Activated naive CD4-positive, alpha-beta T cell treated with anti-CD3 and anti-CD28 coated beads, Interleukin-2, amount 50 U/mL, for 16 hours (primary cell): ENCODE measurements at regions not wholly inside any gene's neighbourhood (a gene's known extent, or its start where the extent isn't known, plus 50 kb on each side); places are given as distances from the start of the nearest gene placed in this dataset.

Source experiments
- DNase-seq: peaks from one replicate; pipeline ENCODE4 v3.0.0-alpha.2; 2020

DNA sequence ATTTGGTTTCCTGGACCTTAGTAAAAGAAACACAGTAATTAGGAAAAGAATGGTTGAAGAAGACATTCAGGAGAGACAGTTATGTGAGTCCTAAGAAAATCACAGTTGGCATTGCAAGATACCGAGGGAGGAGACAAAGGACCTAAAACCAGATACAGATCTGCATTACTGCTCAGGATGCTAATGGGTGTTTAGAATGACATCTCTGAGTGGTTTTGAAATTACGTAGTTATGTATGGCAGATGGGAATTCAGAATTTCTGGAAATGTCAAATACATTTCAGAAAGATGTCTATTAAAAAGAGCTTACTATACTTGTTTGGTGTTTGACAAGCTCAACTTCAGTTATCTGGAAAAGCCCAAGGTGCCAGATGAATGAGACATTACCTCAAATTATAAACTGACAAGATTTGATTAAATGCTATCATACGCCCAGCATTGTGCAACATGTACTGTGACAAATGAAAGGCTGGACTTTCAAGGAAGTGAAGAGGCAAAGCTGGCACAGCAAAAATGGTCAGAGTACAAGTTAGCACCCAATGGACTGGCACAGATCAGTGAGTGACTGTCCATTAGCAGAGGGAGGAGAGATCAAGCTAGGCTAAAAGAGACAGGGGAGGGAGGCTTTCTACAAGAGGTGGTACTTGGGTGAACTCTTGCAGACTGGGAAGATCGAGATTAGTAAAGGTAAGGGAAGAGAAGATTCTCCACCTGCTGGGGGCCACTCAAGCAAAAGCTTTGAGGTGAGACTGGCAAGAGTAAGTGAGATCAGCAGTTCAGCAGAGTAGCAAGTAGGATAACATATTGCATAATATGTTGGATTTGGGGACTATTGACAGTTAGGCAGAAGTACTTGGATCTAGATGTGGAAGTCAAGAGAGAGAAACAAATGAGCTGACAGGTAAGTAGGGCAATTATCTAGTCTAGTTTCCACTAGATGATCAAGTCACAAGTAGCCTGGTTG lies 168.9 kb downstream of the CYRIA start:
- DNase-seq = no peak

DNA sequence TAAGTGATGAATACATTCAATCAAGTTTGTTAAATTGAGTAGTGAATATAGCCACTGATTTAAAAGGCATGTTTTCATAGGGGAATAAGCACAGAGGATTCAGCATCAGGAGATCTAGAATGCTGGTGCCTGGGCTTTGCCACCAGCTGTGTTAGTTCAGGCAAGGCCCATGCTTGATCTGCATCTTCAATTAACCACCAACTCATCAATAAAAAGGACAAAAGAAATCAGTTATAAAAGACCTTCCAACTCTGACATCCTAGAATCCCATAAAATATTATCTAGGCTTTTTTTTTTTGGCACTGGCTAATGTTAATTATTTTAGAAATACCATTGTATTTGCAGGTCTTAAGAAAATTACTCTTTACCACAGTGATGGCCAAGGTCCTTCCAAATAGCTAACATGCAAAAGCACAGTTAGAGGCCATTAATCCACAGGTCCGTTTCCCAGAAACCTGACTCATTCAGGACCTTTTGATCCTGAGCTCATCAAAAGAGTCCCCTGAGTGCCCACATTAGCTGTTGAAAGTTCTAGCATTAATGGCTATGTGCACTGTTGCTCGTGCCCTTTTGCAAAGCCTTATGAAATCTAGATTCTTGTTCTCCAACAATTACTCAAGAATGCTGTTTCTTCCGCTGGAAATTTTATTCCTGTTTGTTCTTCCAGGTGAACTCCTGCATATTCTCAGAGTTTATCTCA lies 170.0 kb downstream of the CYRIA start:
- no peak for DNase-seq

DNA sequence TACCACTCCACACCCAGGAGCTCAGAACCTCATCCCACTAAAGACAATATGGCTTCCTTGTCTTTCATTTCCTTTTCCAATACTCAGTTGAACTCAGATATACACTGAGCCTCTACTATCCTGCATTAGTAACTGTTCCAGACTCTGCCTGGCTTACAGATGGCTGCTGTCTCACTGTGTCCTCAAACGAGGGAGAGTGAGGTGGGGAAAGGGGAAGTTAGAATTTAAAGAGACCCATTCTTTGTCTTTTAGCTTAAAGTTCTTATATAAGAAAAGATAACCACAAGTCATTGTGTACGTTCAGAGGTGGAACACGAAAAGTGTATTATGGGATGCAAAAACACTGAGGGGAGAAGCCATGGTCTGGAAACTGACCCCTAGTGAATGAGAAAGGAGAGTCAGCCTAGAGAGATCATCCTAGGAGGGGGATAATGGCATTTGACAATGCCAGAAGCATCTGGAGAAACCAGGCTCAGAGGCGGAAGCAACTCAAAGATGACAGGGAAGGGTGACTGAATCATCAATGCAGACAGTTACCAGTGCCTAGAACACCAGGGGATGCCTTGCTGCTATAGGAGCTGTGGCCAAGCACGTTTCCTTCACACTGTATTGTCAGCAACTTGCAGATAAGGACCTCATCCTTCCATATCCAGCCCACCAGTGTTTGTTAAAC lies 170.7 kb downstream of the CYRIA start:
- DNase-seq = no peak

DNA sequence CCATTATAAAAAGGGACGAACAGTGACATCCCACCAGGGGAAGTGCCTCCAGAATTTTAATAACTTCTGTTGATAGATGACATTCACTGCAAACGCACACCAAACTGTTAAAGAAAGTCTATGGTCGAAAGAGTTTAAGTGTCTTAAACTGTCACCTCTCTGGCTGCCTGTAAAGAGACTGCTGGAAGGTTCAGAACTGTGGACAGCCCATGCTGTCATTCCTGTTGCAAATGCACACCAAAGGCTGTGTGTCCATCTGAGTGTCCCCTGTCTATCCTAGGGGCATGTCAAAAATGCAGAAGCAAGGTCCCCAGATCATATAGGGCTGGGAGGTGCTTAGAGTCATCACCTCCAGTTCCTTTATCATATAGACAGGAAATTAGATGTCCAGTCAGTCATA lies 171.8 kb downstream of the CYRIA start:
- no peak for DNase-seq

DNA sequence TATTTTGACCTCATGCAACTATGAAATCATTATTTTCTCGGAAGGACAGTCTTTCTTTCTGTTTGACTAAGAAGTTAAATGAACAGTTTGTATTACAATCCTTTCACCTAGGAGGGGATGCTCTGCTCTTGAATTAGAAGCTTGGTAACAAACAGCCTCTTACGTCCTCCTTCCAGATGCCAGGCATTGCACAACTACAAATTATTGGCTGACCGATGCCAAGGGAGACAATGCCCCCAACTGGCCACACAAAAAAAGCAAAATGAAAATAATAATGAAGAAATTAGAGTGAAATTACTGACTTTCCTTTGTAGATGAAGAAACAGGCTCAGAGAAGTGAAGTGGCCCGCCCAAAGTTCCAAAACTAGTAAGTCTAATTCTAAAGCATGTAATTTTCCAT lies 177.9 kb downstream of the CYRIA start:
- no peak for DNase-seq

DNA sequence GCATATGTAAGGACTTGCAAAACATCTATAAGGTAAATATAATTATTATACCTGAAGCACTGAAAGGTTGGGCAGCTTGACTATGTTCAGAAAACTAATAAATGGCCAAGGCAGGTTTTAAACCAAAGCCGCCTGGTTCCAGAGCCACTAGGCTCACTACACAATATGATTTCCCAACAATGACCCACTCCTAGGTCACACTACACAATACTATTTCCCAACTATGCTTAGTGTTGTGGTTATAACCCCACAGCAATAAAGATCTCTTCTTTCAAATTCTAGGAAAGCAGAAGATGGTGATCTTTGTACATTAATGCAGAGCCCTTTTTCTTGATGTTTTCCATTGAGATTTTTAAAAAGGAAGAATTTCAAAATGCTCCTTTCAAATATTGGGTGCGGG lies 180.4 kb downstream of the CYRIA start:
- DNase-seq = no peak

DNA sequence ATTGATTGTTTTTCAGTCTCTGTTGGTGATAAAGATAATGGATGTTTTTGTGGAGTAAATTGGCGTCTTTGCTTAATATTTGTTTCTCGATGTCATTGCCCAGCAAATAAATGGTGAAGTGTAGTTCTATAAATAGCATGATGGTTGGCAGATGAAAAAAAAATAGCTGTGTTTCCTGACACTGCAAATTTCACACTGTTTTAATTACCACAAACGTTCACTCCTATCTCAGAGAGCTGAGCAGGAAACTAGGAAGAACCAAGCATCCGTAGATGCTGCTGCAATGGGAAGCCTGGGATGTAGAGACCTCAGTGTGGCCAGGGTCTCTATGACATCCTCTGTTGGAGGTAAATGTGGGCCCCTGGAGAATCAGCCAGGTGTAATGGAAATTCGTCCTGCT lies 183.2 kb downstream of the CYRIA start:
- DNase-seq = no peak

DNA sequence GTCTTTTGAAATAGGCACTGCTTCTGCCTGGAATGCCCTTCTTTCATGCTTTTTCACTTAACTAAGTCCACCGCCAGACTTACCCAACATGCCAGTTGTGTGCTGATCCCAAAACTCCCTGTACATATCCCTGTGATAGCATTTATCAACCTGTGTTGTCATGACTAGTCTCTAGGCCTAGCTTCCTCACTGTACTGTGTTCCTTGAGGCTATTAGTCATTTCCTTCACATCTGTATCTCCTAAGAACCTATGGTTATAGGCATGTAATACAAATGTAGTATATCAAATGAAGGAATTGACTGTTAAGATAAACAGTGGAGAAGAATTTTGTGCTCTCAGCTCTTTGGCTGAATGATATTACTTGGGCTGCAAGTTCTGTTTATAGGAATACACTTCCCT lies 184.3 kb downstream of the CYRIA start:
- DNase-seq = no peak

DNA sequence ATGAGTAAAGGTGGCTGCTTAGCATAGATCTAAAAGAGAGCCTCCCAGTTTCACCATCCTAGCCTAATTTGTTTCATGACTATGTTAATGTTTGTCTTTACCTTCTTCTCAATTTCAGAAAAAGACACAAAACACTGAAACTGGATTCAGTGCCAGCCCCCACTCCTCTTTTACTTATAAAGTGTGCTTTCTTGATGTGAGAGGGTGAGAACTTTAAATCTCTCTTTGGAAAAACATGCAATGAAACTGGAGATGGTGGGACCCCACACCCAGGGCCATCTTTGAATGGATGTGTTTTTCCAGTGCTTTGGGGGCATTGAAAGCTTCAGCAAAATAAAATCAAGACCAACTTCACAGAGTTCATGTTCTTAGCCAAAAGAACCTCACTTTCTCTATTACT lies 185.9 kb downstream of the CYRIA start:
- no peak for DNase-seq

DNA sequence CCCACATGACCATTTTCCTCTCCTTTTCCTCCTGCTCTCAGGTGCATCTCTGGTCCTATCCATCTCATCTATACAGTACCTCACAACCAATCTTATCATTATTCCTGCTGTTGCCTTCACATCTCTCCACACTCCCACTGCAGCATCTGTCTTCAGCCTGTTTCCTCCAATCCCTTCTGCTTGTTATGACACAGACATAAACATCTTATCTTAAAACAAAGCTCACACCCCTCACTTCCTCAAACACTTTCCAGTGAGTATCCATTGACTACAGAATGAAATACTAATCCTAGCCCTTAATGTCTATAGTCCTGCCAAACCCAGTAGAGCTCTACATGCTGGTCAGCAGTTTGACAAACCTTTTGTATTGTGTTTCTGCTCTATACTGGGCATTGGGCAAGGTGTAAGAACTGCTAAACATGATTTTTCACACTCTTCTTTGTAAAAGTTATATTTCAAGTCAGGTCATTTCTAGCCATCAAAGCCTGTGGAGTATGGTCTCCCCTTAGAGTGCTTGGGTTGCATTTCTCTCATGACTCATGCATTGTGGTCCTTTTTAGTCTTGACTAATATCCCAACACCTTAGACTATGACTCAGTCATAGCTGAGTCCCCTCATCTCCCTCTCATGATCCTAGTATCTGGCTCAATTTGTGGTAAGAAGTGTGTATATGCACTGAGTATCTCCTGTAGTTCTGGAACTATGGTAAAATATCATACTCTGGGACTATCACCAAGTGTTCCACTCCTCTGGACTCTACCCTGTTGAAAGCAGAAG lies 187.0 kb downstream of the CYRIA start:
- DNase-seq = no peak

DNA sequence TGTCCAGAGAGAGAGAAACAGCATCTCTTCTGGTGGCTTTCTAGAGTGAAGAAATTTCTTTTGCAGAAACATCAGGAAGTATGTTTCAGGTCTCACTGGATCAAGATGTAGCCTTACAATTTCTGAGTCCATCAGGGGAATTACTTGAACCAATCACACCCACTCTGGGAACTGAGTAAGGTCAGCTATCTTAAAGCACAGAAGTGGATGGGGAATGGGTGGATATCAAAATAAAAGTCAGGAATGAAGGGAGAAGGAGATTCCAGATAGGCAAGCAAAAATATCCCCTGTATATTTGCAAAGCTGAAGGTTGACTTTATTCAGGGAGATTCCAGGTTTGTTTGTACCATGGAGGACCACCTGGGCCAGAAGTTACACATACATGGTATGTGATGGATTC lies 188.0 kb downstream of the CYRIA start:
- DNase-seq = no peak

DNA sequence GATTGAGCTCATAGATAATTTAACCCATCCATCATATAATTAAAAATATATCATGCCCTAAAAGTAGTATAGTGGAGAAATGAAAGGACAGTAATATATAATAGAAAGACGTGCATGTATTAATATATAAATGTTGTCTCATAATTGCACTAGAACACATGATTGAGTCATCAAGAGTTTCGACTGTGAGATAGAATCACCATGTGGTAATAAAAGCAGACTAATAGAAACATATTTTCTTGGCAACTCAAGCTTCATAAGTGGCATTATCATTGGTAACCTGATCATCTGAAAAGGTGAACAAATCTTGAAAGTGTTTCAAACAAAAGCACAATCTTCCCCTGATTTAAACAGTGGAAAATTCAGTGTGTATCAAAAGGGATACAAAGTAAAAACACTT lies 188.8 kb downstream of the CYRIA start:
- DNase-seq = no peak

DNA sequence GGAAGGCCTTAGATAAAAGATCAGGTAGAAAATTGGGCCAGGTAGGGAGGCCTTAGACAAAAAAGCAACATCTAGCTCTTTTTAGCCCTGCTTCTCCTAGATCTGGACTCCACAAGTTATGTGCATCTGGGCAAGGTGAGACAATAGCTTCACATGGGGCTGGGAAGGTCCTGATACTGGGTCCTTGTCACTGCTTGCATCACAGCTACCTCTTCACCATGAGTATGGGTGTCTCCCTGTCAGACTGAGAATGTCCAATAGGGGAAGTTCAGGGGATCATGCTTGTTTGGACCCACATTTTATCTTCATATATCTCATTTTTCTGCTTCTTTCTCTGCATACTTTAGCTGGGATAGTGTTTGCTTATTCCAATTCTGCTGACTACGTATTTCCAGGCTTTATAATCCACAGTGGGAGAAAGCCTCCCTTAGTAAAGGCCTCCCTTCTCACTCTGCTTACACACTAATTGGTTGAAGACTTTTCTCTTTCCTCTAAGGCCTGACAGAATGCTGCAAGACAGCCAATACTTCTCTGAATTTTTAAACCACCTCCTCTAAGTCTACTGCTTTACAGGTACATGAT lies 189.6 kb downstream of the CYRIA start:
- no peak for DNase-seq

DNA sequence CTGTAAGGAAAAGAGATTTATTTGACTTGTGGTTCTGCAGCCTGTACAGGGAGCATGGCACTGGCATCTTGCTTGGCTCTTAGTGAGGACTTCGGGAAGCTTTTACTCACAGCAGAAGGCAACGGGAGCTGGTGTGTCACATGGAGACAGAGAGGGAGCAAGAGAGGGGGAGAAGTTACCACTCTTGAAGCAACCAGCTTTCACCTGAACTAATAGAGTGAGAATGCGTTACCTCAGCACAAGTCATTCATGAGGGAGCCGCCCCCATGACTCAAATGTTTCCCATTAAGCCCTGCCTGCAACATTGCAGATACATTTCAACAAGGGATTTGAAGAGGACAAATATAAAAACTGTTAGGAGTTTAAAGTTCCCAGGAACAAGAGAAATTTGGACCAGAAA lies 190.0 kb downstream of the CYRIA start:
- DNase-seq = no peak

DNA sequence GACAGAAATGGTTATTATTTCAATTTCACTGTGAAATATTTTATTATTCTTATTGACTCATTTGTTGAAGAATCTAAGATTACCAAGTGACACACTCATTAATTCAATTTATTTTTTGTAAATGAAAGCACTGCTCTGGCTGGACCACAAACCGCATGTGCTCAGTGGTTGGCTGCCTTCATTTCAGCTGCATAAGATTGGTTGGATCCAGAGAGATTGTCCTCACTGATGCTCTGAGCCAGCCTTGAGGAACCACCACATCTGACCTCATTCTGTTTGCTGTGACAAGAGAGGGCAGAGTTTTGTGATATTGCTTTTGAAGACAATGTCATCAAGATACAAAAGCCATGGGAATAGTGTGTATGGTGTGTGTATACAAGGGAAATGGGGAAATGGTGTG lies 192.1 kb downstream of the CYRIA start:
- no peak for DNase-seq

DNA sequence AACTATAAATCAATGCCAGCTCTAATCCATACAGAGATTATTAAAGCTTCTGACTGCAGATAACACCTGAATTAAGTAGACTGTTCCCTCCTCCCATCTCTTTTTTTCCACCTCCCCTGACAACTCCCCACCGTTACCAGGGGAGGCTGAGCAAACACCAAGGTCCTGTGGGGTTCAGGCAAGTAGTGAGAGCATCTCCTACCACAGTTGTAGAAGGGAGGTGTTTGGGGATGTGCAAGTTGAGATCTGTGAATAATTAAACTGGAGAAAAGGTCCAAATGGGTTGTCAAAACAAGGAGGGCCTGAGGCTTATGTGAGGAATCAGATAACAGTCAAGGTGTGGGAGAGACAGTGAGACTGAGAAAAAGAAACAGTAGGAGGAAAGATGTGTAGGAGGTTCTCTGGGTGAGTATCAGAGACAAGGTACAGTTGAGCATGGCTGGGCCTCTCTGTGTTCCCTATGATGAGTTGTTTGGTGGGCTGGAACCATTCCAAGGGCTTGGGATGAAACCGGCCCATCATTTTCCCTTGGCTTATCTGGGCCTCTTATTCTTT lies 194.6 kb downstream of the CYRIA start:
- no peak for DNase-seq

DNA sequence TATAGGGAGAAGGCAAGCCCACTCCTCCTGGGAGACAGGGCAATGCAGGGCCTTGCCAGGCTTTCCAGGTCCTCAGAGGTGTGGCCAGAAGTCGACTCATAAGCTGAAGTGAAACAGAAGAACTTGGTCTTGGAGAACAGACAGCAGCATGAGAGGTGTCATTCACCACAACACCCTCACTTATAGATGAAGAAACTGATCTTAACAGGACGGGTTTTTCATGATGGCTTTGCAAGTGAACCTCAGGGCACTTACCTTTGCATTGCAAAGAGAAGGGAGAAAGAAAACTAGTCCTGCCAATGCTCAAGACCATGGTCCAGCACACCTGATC lies 198.8 kb downstream of the CYRIA start:
- no peak for DNase-seq

DNA sequence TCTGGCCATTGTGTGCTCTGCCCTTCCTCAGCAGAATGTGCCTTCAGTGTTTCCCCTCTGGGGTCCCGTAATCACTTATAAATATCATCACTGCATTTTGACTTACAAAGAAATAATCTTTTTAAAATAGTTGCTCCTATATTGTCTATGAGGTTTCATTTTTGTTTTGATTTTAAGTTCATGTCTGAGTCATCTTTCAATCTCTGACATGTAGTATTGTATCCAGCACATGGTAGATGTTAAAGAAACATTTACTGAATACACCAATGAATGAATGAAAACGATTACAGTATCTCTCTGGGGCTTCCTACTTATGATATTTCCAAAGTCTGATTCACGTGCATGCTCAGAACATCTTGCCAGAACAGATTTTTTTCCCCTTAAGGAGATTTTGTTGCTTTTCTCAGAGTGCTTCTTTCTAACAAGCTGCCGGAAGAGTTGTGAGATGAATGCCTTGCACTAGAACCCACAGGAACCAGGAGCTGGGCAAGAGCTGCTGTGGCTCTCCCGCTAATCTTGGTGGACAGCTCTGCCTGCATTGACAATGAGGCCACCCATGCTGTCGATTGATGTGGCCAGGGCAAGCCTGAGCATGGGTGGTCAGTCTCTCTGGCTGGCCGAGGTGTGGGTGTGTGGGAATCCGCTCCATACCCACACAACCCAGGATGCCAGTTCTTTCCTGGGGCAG lies 199.4 kb downstream of the CYRIA start:
- no peak for DNase-seq

DNA sequence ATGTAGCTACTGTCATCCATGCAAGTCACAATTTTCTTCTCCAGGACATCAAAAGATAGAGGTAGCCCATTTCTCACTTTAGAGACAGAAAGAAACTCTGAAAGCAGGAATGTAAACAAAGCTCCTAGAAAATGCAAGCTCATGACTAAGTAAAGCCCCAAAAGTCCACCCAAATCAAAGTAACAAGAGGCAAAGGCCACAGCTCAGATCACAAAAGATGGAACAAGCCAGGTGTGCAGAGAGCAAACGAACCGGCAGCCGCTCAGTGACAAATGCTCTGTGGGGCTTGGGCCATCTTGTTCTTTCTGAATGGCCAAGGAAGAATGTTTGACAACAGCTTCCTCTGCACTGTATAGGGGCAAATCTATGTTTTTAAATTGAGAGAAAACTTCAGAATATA lies 201.0 kb downstream of the CYRIA start:
- DNase-seq = no peak

DNA sequence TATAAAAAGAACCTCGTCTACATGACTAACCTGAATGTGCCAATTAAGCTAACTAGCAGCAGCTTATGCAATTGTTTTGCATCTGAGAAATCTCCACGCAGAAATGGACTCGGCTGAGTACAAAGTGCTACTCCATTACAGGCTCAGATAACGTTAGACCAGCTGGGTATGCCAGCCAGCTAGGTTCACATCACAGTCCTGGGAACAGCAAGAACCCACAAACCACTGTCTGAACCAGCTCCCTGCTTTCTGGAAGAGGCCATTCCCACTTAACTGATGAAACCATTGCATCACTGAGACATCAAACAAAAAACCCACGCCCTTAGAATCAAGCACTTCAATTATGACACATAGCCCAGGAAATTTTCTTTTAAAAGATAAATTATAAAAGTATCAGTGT lies 202.7 kb downstream of the CYRIA start:
- DNase-seq = no peak

DNA sequence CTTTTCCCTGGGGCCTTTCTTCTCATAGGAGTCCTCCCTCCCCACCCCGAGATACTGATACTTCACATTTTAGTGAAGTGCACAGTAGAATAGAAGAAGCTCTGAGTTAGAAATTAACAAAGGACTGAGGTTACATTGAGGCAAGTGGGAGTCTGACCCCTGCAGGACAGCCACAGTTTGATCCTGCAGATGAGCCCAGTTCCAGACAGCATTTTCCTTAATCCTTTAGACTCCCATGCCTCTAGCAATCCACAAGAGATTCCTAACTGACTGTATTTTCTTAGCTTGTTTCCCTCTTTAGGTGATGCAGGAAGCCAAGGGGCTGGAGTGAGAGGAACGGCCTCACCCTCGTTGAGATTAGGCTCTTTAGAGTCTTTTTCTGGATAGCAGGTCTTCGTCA lies 204.0 kb downstream of the CYRIA start:
- DNase-seq = no peak

DNA sequence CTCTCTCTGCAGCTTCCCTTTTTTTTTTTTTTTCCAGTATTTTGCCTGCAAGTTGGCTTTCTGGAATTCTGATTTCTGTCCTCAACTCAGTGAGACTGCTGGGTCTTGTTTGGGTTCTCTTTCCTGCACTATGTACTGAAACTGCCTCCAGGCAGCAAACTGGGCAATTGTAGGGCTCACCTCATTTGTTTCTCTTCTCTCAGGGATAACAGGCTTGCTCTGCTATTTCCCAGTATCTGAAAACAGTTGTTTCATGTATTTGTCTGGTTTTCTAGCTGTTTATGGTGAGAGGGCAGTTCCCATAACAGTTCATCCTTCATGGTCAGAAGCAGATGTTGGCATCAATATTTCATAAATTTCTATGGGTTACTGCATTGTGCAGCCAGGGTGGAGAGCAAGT lies 206.0 kb downstream of the CYRIA start:
- DNase-seq = no peak
